Neutrophil (primary cell): ENCODE measurements at regions not wholly inside any gene's neighbourhood (a gene's known extent, or its start where the extent isn't known, plus 50 kb on each side); places are given as distances from the start of the nearest gene placed in this dataset.

Source experiments
- H3K27ac ChIP-seq: fragments of 200-600 bp; sonication (generic); 2 replicates; pipeline ENCODE4 v1.5.1; 2016; ENCODE audit warnings: mild to moderate bottlenecking, moderate library complexity
- H3K27me3 ChIP-seq: fragments of 200-600 bp; sonication (generic); 2 replicates; pipeline ENCODE4 v1.6.0; 2016; ENCODE audit warnings: mild to moderate bottlenecking
- H3K36me3 ChIP-seq: fragments of 200-600 bp; sonication (generic); 2 replicates; pipeline ENCODE4 v1.5.1; 2017
- H3K4me1 ChIP-seq, 2 experiments: fragments of 200-600 bp in 1 of 2; sonication (generic) in 1 of 2; 1 replicate in 1 of 2; 2 replicates in 1 of 2; pipeline versions ENCODE4 v1.5.1 to v1.6.1; 2013 to 2016; ENCODE audit warnings: low read depth in 1 of 2, low read length in 1 of 2, mild to moderate bottlenecking in 1 of 2, moderate library complexity in 1 of 2; ENCODE audit not compliant: control insufficient read depth in 1 of 2, insufficient read depth in 1 of 2
- H3K4me3 ChIP-seq, 2 experiments: fragments of 200-600 bp in 1 of 2; sonication (generic) in 1 of 2; 1 replicate in 1 of 2; 2 replicates in 1 of 2; pipeline ENCODE4 v1.5.1; 2013 to 2016; ENCODE audit warnings: low read depth in 1 of 2, low read length in 1 of 2, mild to moderate bottlenecking in 1 of 2, moderate library complexity in 1 of 2
- H3K9me3 ChIP-seq: fragments of 200-600 bp; sonication (generic); 2 replicates; pipeline ENCODE4 v1.5.1; 2016
- CTCF ChIP-seq: fragments of 200-600 bp; sonication (generic); IDR thresholded peaks from 2 replicates; pipeline ENCODE4 v1.5.1; 2016; ENCODE audit warnings: antibody characterized with exemption

GRCh38 chr3:66622756-66623457 lies 122.1 kb upstream of the LRIG1 start:
- H3K9me3 ChIP-seq: no peaks in the 10 kb centered on the region
- no peaks in the 10 kb centered on the region for H3K36me3 ChIP-seq
- H3K27ac ChIP-seq: no peak overlapping the region
- no peaks in the 10 kb centered on the region for H3K4me1 ChIP-seq
- no peak for TF ChIP-seq CTCF
- H3K4me3 ChIP-seq: no peak overlapping the region
- no peaks in the 10 kb centered on the region for H3K27me3 ChIP-seq

GRCh38 chr3:66625505-66626216 lies 124.8 kb upstream of the LRIG1 start:
- H3K27ac ChIP-seq: no peak overlapping the region
- H3K4me3 ChIP-seq: no peak overlapping the region
- TF ChIP-seq CTCF: no peak
- H3K4me1 ChIP-seq: no peaks in the 10 kb centered on the region
- no peaks in the 10 kb centered on the region for H3K9me3 ChIP-seq
- H3K27me3 ChIP-seq: no peaks in the 10 kb centered on the region
- H3K36me3 ChIP-seq: no peaks in the 10 kb centered on the region

GRCh38 chr3:66629150-66629981 lies 128.5 kb upstream of the LRIG1 start:
- H3K27ac ChIP-seq: no peak overlapping the region
- H3K4me1 ChIP-seq: no peaks in the 10 kb centered on the region
- TF ChIP-seq CTCF: no peak
- H3K36me3 ChIP-seq: no peaks in the 10 kb centered on the region
- no peaks in the 10 kb centered on the region for H3K9me3 ChIP-seq
- H3K27me3 ChIP-seq: no peaks in the 10 kb centered on the region
- no peak overlapping the region for H3K4me3 ChIP-seq

- no peak overlapping the region for H3K4me3 ChIP-seq
- no peaks in the 10 kb centered on the region for H3K9me3 ChIP-seq
- no peaks in the 10 kb centered on the region for H3K27me3 ChIP-seq
- no peak overlapping the region for H3K27ac ChIP-seq
- no peaks in the 10 kb centered on the region for H3K4me1 ChIP-seq
- no peaks in the 10 kb centered on the region for H3K36me3 ChIP-seq
- TF ChIP-seq CTCF: no peak
Observed at GRCh38 chr3:66629982-66630368, 129.2 kb upstream of the LRIG1 start.

GRCh38 chr3:66633402-66634381 lies 132.9 kb upstream of the LRIG1 start:
- Histone ChIP-seq H3K4me1 (no peaks in the 10 kb centered on the region), H3K27ac (no peak overlapping the region), H3K9me3 (no peaks in the 10 kb centered on the region), H3K36me3 (no peaks in the 10 kb centered on the region), H3K27me3 (no peaks in the 10 kb centered on the region), H3K4me3 (no peak overlapping the region)
- TF ChIP-seq CTCF: no peak
